Astrocyte (in vitro differentiated cells and primary cell): ENCODE measurements at regions not wholly inside any gene's neighbourhood (a gene's known extent, or its start where the extent isn't known, plus 50 kb on each side); places are given as distances from the start of the nearest gene placed in this dataset.

Source experiments
- EZH2 ChIP-seq: IDR thresholded peaks from 2 replicates; pipeline ENCODE4 v1.6.1; 2012; ENCODE audit warnings: mild to moderate bottlenecking, low read length, inconsistent platforms; ENCODE audit not compliant: insufficient read depth
- TF ChIP-seq, protein P1 (sequence below): IDR thresholded peaks from 2 replicates; pipeline ENCODE4 v1.5.1; 2011; ENCODE audit warnings: low read depth, mild to moderate bottlenecking, inconsistent platforms, low read length, moderate library complexity; ENCODE audit not compliant: insufficient read depth

DNA sequence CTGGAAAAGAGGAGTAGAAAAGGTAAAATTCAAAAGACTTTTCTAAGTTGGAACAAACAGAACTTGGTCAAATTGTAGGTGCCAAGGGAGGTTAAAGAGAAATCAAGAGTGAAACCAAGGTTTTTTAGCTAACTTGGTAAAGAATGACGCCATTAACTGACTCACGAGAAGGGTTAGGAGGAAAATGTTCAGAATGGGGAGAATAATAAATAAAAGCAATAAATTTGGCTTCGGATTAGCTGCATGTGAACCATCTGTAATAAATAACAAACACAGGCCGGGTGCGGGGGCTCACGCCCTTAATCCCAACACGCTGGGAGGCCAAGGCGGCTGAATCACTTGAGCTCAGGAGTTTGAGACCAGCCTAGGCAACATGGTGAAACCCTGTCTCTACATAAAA lies 71.9 kb upstream of the SRRM3 start:
- TF ChIP-seq, protein P1, sequence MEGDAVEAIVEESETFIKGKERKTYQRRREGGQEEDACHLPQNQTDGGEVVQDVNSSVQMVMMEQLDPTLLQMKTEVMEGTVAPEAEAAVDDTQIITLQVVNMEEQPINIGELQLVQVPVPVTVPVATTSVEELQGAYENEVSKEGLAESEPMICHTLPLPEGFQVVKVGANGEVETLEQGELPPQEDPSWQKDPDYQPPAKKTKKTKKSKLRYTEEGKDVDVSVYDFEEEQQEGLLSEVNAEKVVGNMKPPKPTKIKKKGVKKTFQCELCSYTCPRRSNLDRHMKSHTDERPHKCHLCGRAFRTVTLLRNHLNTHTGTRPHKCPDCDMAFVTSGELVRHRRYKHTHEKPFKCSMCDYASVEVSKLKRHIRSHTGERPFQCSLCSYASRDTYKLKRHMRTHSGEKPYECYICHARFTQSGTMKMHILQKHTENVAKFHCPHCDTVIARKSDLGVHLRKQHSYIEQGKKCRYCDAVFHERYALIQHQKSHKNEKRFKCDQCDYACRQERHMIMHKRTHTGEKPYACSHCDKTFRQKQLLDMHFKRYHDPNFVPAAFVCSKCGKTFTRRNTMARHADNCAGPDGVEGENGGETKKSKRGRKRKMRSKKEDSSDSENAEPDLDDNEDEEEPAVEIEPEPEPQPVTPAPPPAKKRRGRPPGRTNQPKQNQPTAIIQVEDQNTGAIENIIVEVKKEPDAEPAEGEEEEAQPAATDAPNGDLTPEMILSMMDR = no peak
- TF ChIP-seq EZH2 = no peak
